K562 (cell line): ENCODE measurements at regions not wholly inside any gene's neighbourhood (a gene's known extent, or its start where the extent isn't known, plus 50 kb on each side); places are given as distances from the start of the nearest gene placed in this dataset.

Experiments
- CTCF ChIP-seq, 3 experiments: IDR thresholded peaks in 2 of 3; conservative IDR thresholded peaks in 1 of 3; 2 replicates each; pipeline ENCODE4 v1.5.1; 2011 to 2012; ENCODE audit warnings: low read length in 3 of 3, mild to moderate bottlenecking in 3 of 3, control low read depth in 2 of 3, improper control_type of control experiment in 1 of 3, inconsistent platforms in 1 of 3, low read depth in 1 of 3, mixed read lengths in 1 of 3, moderate library complexity in 1 of 3; ENCODE audit not compliant: insufficient read depth in 2 of 3
- NRF1 ChIP-seq, 2 experiments: fragments of 450-650 bp; IDR thresholded peaks in 1 of 2; conservative IDR thresholded peaks in 1 of 2; 2 replicates each; pipeline ENCODE4 v1.6.1; 2014; ENCODE audit warnings: mild to moderate bottlenecking in 2 of 2
- POLR2AphosphoS5 ChIP-seq: IDR thresholded peaks from 2 replicates; pipeline ENCODE4 v1.6.1; 2011; ENCODE audit warnings: mild to moderate bottlenecking, low read depth, low read length, moderate library complexity; ENCODE audit not compliant: control insufficient read depth, insufficient read depth
- TEAD1 ChIP-seq, 2 experiments: fragments of 450-650 bp in 1 of 2; sonication (generic) in 1 of 2; formaldehyde crosslinking; IDR thresholded peaks; 2 replicates each; pipeline versions ENCODE4 v1.4.0 to v1.8.0; 2020 to 2022; ENCODE audit warnings: mild to moderate bottlenecking in 2 of 2, missing genetic modification reagents in 1 of 2
- ZNF121 ChIP-seq: sonication (generic); formaldehyde crosslinking; conservative IDR thresholded peaks from 2 replicates; pipeline ENCODE4 v1.8.0; 2022; ENCODE audit warnings: missing genetic modification reagents
- ZNF143 ChIP-seq: sonication (generic); formaldehyde crosslinking; IDR thresholded peaks from 2 replicates; pipeline ENCODE4 v1.9.0; 2022; ENCODE audit warnings: mild to moderate bottlenecking, missing genetic modification reagents
- ZNF146 ChIP-seq: IDR thresholded peaks from one replicate; pipeline ENCODE4 v1.6.1; 2018; ENCODE audit warnings: missing compliant biosample characterization; ENCODE audit not compliant: unreplicated experiment
- ZNF174 ChIP-seq: fragments of 250-450 bp; sonication (Bioruptor Pico); IDR thresholded peaks from 2 replicates; pipeline ENCODE4 v1.4.0; 2020; ENCODE audit warnings: mild to moderate bottlenecking

- TF ChIP-seq CTCF (IDR thresholded peaks at IDR 0.05 in 2 of 3, conservative IDR thresholded peaks at IDR 0.05 in 1 of 3; ENCODE audit: insufficient read depth in 2 of 3, low read depth in 1 of 3, low read length in 3 of 3) (no peak), ZNF146 (CRISPR knock-in tag) (no peak), ZNF143 (no peak), ZNF174 (no peak), NRF1 (conservative IDR thresholded peaks at IDR 0.05 in 1 of 2, IDR thresholded peaks at IDR 0.05 in 1 of 2) (no peak), ZNF121 (no peak), TEAD1 (CRISPR knock-in tag; IDR thresholded peaks at IDR 0.05) (no peak), POLR2AphosphoS5 (no peak)
Measured at GRCh38 chr5:8613078-8613685, 744.2 kb downstream of the MTRR start.
